ENCODE measurements at regions not wholly inside any gene's neighbourhood (a gene's known extent, or its start where the extent isn't known, plus 50 kb on each side); places are given as distances from the start of the nearest gene placed in this dataset.

GRCh38 chr5:61737301-61737963, 405.4 kb downstream of the ZSWIM6 start:
- DNase-seq (ENCODE audit: low spot score) = no peak

- no peak for DNase-seq (ENCODE audit: low spot score)
Measured at GRCh38 chr5:61737964-61738340, 405.9 kb downstream of the ZSWIM6 start.

- no peak for DNase-seq (ENCODE audit: low spot score)
Measured at GRCh38 chr5:61738446-61738845, 406.4 kb downstream of the ZSWIM6 start.

- no peak for DNase-seq (ENCODE audit: low spot score)
Measured at GRCh38 chr5:61744690-61745619, 412.9 kb downstream of the ZSWIM6 start.

- no peak for DNase-seq (ENCODE audit: low spot score)
Measured at GRCh38 chr5:61746831-61747575, 414.9 kb downstream of the ZSWIM6 start.

GRCh38 chr5:61748121-61748520, 416.1 kb downstream of the ZSWIM6 start:
- DNase-seq (ENCODE audit: low spot score) = no peak

GRCh38 chr5:61748651-61749050, 416.6 kb downstream of the ZSWIM6 start:
- no peak for DNase-seq (ENCODE audit: low spot score)

- DNase-seq (ENCODE audit: low spot score) = no peak
Measured at GRCh38 chr5:61752588-61752987, 420.5 kb downstream of the ZSWIM6 start.

- no peak for DNase-seq (ENCODE audit: low spot score)
Measured at GRCh38 chr5:61754792-61755191, 422.7 kb downstream of the ZSWIM6 start.

GRCh38 chr5:61755726-61756222, 423.7 kb downstream of the ZSWIM6 start:
- DNase-seq (ENCODE audit: low spot score) = no peak

- no peak for DNase-seq (ENCODE audit: low spot score)
Measured at GRCh38 chr5:61758711-61759110, 426.7 kb downstream of the ZSWIM6 start.

GRCh38 chr5:61765471-61765870, 433.4 kb downstream of the ZSWIM6 start:
- no peak for DNase-seq (ENCODE audit: low spot score)

- DNase-seq (ENCODE audit: low spot score) = no peak
Measured at GRCh38 chr5:61766141-61766540, 434.1 kb downstream of the ZSWIM6 start.

GRCh38 chr5:61767231-61768080, 435.4 kb downstream of the ZSWIM6 start:
- DNase-seq (ENCODE audit: low spot score) = no peak

- DNase-seq (ENCODE audit: low spot score) = peak; percentile 5
Measured at GRCh38 chr5:61768692-61769281, 436.7 kb downstream of the ZSWIM6 start.

GRCh38 chr5:61771062-61771461, 439.0 kb downstream of the ZSWIM6 start:
- no peak for DNase-seq (ENCODE audit: low spot score)

GRCh38 chr5:61771808-61772207, 439.8 kb downstream of the ZSWIM6 start:
- DNase-seq (ENCODE audit: low spot score) = no peak

- DNase-seq (ENCODE audit: low spot score) = no peak
Measured at GRCh38 chr5:61775901-61776300, 443.8 kb downstream of the ZSWIM6 start.

GRCh38 chr5:61777292-61777691, 445.2 kb downstream of the ZSWIM6 start:
- no peak for DNase-seq (ENCODE audit: low spot score)

GRCh38 chr5:61779743-61780142, 447.7 kb downstream of the ZSWIM6 start:
- no peak for DNase-seq (ENCODE audit: low spot score)

- no peak for DNase-seq (ENCODE audit: low spot score)
Measured at GRCh38 chr5:61783481-61783880, 451.4 kb downstream of the ZSWIM6 start.

All from GM03348 (cell line).